H9 (cell line): ENCODE measurements at regions not wholly inside any gene's neighbourhood (a gene's known extent, or its start where the extent isn't known, plus 50 kb on each side); places are given as distances from the start of the nearest gene placed in this dataset.

Experiments
- DNase-seq: peaks from one replicate; pipeline ENCODE4 v3.0.0-alpha.2; 2017
- H2AFZ ChIP-seq: one replicate; pipeline ENCODE4 v1.6.1; 2013; ENCODE audit warnings: mild to moderate bottlenecking, low read length, control low read depth, moderate library complexity
- H2AK5ac ChIP-seq: 2 replicates; pipeline ENCODE4 v1.6.1; 2013; ENCODE audit warnings: low read length, control low read depth, mixed read lengths; ENCODE audit not compliant: insufficient read length
- H2BK120ac ChIP-seq: one replicate; pipeline ENCODE4 v1.6.1; 2013; ENCODE audit warnings: low read depth, mild to moderate bottlenecking, low read length, control low read depth, inconsistent platforms; ENCODE audit not compliant: poor library complexity, severe bottlenecking
- H2BK12ac ChIP-seq: 2 replicates; pipeline ENCODE4 v1.6.1; 2013; ENCODE audit warnings: low read length, control low read depth, mixed read lengths, low read depth; ENCODE audit not compliant: insufficient read length
- H2BK15ac ChIP-seq: 2 replicates; pipeline ENCODE4 v1.6.1; 2013; ENCODE audit warnings: low read depth, low read length, control low read depth
- H2BK20ac ChIP-seq: one replicate; pipeline ENCODE4 v1.6.1; 2013; ENCODE audit warnings: low read depth, mild to moderate bottlenecking, low read length, control low read depth, inconsistent platforms; ENCODE audit not compliant: poor library complexity, severe bottlenecking
- H2BK5ac ChIP-seq: 2 replicates; pipeline ENCODE4 v1.6.1; 2013; ENCODE audit warnings: low read length, control low read depth, mixed read lengths; ENCODE audit not compliant: insufficient read length
- H3K14ac ChIP-seq: 2 replicates; pipeline ENCODE4 v1.6.1; 2013; ENCODE audit warnings: low read length, control low read depth; ENCODE audit not compliant: insufficient read depth
- H3K18ac ChIP-seq: 2 replicates; pipeline ENCODE4 v1.6.1; 2013; ENCODE audit warnings: low read depth, mild to moderate bottlenecking, mixed read lengths, low read length, control low read depth; ENCODE audit not compliant: insufficient read length
- H3K23ac ChIP-seq: 2 replicates; pipeline ENCODE4 v1.6.1; 2013; ENCODE audit warnings: low read length, control low read depth, mixed read lengths, low read depth; ENCODE audit not compliant: insufficient read length
- H3K23me2 ChIP-seq: 2 replicates; pipeline ENCODE4 v1.6.1; 2013; ENCODE audit warnings: low read depth, mild to moderate bottlenecking, mixed read lengths, low read length, control low read depth; ENCODE audit not compliant: insufficient read length, poor library complexity, severe bottlenecking
- H3K27ac ChIP-seq: 2 replicates; pipeline ENCODE4 v1.5.1; 2013; ENCODE audit warnings: low read length, control low read depth, mixed read lengths, low read depth; ENCODE audit not compliant: insufficient read length
- H3K27me3 ChIP-seq: 2 replicates; pipeline ENCODE4 v1.6.1; 2013; ENCODE audit warnings: low read length, control low read depth, inconsistent platforms; ENCODE audit not compliant: insufficient read depth
- H3K4ac ChIP-seq: 2 replicates; pipeline ENCODE4 v1.6.1; 2013; ENCODE audit warnings: low read depth, mild to moderate bottlenecking, control low read depth, inconsistent platforms, low read length, moderate library complexity
- H3K4me1 ChIP-seq: 2 replicates; pipeline ENCODE4 v1.6.1; 2013; ENCODE audit warnings: low read length, control low read depth, inconsistent platforms; ENCODE audit not compliant: insufficient read depth
- H3K4me2 ChIP-seq: 2 replicates; pipeline ENCODE4 v1.6.1; 2013; ENCODE audit warnings: low read length, control low read depth, mixed read lengths; ENCODE audit not compliant: insufficient read length, insufficient read depth
- H3K56ac ChIP-seq: 2 replicates; pipeline ENCODE4 v1.6.1; 2013; ENCODE audit warnings: low read depth, mild to moderate bottlenecking, mixed read lengths, low read length, control low read depth; ENCODE audit not compliant: insufficient read length
- H3K79me1 ChIP-seq: 2 replicates; pipeline ENCODE4 v1.6.1; 2013; ENCODE audit warnings: low read depth, mild to moderate bottlenecking, moderate library complexity, low read length, control low read depth, inconsistent platforms; ENCODE audit not compliant: insufficient read depth, poor library complexity, severe bottlenecking
- H3K79me2 ChIP-seq: 2 replicates; pipeline ENCODE4 v1.6.1; 2013; ENCODE audit warnings: low read length, control low read depth, inconsistent platforms; ENCODE audit not compliant: insufficient read depth
- H3K9ac ChIP-seq: 2 replicates; pipeline ENCODE4 v1.6.1; 2013; ENCODE audit warnings: low read length, control low read depth, mixed read lengths; ENCODE audit not compliant: insufficient read length; ENCODE audit errors: extremely low read depth
- H3K9me3 ChIP-seq: one replicate; pipeline ENCODE4 v1.6.1; 2013; ENCODE audit warnings: low read depth, low read length, inconsistent platforms; ENCODE audit not compliant: control insufficient read depth
- H3T11ph ChIP-seq: one replicate; pipeline ENCODE4 v1.6.1; 2013; ENCODE audit warnings: mild to moderate bottlenecking, low read length, control low read depth, inconsistent platforms
- H4K20me1 ChIP-seq: one replicate; pipeline ENCODE4 v1.6.1; 2013; ENCODE audit not compliant: control insufficient read depth, insufficient read length, insufficient read depth
- H4K5ac ChIP-seq: 2 replicates; pipeline ENCODE4 v1.6.1; 2013; ENCODE audit warnings: low read depth, mild to moderate bottlenecking, mixed read lengths, low read length, control low read depth; ENCODE audit not compliant: insufficient read length
- H4K8ac ChIP-seq: replicated peaks from 2 replicates; pipeline ENCODE4 v1.6.1; 2013; ENCODE audit warnings: low read length, control low read depth, mixed read lengths, low read depth; ENCODE audit not compliant: insufficient read length
- H4K91ac ChIP-seq: 2 replicates; pipeline ENCODE4 v1.6.1; 2013; ENCODE audit warnings: low read depth, mild to moderate bottlenecking, moderate library complexity, mixed read lengths, low read length, control low read depth; ENCODE audit not compliant: insufficient read length
- H3K27ac Mint-ChIP-seq, 3 experiments: 2 replicates in 2 of 3; 3 replicates in 1 of 3; pipeline ENCODE4 v1.8.0; 2020 to 2021; ENCODE audit warnings: mixed read lengths in 3 of 3, mild to moderate bottlenecking in 1 of 3, moderate library complexity in 1 of 3
- H3K27me3 Mint-ChIP-seq: 2 replicates; pipeline ENCODE4 v1.8.0; 2021; ENCODE audit warnings: low read depth, mild to moderate bottlenecking, moderate library complexity, mixed read lengths
- H3K36me3 Mint-ChIP-seq, 3 experiments: 2 replicates in 2 of 3; 3 replicates in 1 of 3; pipeline ENCODE4 v1.8.0; 2020 to 2021; ENCODE audit warnings: low read depth in 3 of 3, mixed read lengths in 3 of 3; ENCODE audit not compliant: insufficient read depth in 1 of 3
- H3K4me1 Mint-ChIP-seq, 2 experiments: 2 replicates each; pipeline ENCODE4 v1.8.0; 2020; ENCODE audit warnings: mixed read lengths in 2 of 2
- H3K4me3 Mint-ChIP-seq, 2 experiments: 2 replicates in 1 of 2; 3 replicates in 1 of 2; pipeline ENCODE4 v1.8.0; 2020 to 2021; ENCODE audit warnings: mild to moderate bottlenecking in 2 of 2, mixed read lengths in 2 of 2, moderate library complexity in 1 of 2
- H3K9me3 Mint-ChIP-seq, 2 experiments: 2 replicates in 1 of 2; 3 replicates in 1 of 2; pipeline ENCODE4 v1.8.0; 2020; ENCODE audit warnings: mild to moderate bottlenecking in 2 of 2, mixed read lengths in 2 of 2, moderate library complexity in 1 of 2
- WGBS: extraction: QIAGEN DNeasy Blood & Tissue Kit; methylation state at CpG from one replicate; pipeline ENCODE4 v1.1.7; 2013; ENCODE audit warnings: missing lambda C conversion rate, low lambda C conversion rate, mixed read lengths; ENCODE audit not compliant: insufficient read length; ENCODE audit errors: extremely low coverage; 5-methylcytosine and 5-hydroxymethylcytosine counted together
- TF ChIP-seq, protein P1 (sequence below): fragments of 200-600 bp; sonication (generic); conservative IDR thresholded peaks from 3 replicates; pipeline ENCODE4 v1.8.0; 2021; ENCODE audit warnings: antibody characterized with exemption, mild to moderate bottlenecking

GRCh38 chr6:150797949-150798348 lies 67.6 kb upstream of the MTHFD1L start:
- Histone ChIP-seq H4K91ac (no peak overlapping the region), H2BK15ac (no peak overlapping the region), H2BK120ac (no peak overlapping the region), H4K5ac (no peak overlapping the region), H3K23me2 (no peaks in the 10 kb centered on the region), H3K56ac (no peak overlapping the region), H3K9me3 (no peaks in the 10 kb centered on the region), H2AK5ac (no peak overlapping the region), H2BK12ac (no peak overlapping the region), H3K23ac (no peak overlapping the region), H3K79me2 (no peaks in the 10 kb centered on the region), H3K9ac (no peak overlapping the region), H3K79me1 (no peaks in the 10 kb centered on the region), H3K27ac (no peak overlapping the region), H3K18ac (no peak overlapping the region), H4K8ac (no peak overlapping the region), H3K27me3 (no peaks in the 10 kb centered on the region), H2BK20ac (no peak overlapping the region), H3T11ph (no peak overlapping the region), H3K4ac (no peak overlapping the region), H3K4me2 (no peak overlapping the region), H2AFZ (no peak overlapping the region), H4K20me1 (no peaks in the 10 kb centered on the region), H3K14ac (no peak overlapping the region), H2BK5ac (no peak overlapping the region), H3K4me1 (no peaks in the 10 kb centered on the region)
- no peaks in the 10 kb centered on the region for H3K9me3 Mint-ChIP-seq
- H3K27ac Mint-ChIP-seq = no peak overlapping the region
- DNase-seq = no peak
- WGBS = no CpG with 5 or more reads among the region's 1 CpG
- H3K4me3 Mint-ChIP-seq = no peak overlapping the region
- TF ChIP-seq, protein P1, sequence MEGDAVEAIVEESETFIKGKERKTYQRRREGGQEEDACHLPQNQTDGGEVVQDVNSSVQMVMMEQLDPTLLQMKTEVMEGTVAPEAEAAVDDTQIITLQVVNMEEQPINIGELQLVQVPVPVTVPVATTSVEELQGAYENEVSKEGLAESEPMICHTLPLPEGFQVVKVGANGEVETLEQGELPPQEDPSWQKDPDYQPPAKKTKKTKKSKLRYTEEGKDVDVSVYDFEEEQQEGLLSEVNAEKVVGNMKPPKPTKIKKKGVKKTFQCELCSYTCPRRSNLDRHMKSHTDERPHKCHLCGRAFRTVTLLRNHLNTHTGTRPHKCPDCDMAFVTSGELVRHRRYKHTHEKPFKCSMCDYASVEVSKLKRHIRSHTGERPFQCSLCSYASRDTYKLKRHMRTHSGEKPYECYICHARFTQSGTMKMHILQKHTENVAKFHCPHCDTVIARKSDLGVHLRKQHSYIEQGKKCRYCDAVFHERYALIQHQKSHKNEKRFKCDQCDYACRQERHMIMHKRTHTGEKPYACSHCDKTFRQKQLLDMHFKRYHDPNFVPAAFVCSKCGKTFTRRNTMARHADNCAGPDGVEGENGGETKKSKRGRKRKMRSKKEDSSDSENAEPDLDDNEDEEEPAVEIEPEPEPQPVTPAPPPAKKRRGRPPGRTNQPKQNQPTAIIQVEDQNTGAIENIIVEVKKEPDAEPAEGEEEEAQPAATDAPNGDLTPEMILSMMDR = no peak
- H3K27me3 Mint-ChIP-seq = peaks cover 18% of the 10 kb centered on the region
- no peaks in the 10 kb centered on the region for H3K36me3 Mint-ChIP-seq
- peaks cover 5 to 8% of the 10 kb centered on the region in 2 experiments; a peak in 2 of 4 replicates for H3K4me1 Mint-ChIP-seq
